ENCODE measurements at regions not wholly inside any gene's neighbourhood (a gene's known extent, or its start where the extent isn't known, plus 50 kb on each side); places are given as distances from the start of the nearest gene placed in this dataset.

DNA sequence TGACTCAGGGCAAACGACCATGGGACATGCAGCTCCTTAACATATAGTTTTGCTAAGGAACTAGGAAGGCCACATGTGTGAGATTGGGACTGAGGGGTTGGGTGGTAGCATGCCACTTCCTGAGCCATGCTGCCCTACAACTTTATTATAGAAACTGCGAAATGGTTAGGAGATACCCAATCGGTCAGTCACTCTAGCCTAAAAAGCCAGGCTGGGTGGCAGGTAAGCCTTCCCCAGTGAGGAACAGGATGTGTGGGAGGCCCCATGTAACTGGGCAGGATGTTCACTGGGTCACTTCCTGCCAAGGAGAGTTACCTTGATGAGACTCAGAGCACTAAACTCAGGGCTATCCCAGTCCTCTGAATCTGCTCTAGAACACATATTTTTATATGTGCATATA lies 123.5 kb downstream of the MAP3K7 start:
- no peak overlapping the region for H3K27ac ChIP-seq
- no peaks in the 10 kb centered on the region for H3K27me3 ChIP-seq
- intact Hi-C loops (cut with DNase I; ENCODE audit: low total_unique reads): no loop called here
- no peaks in the 10 kb centered on the region for H3K36me3 ChIP-seq (ENCODE audit: low read depth, missing control alignments)
- no peak for DNase-seq
- no peaks in the 10 kb centered on the region for H3K4me1 ChIP-seq
- WGBS, 2 donors: 73 to 89% methylated on average over 3 of the region's 3 CpGs
- TF ChIP-seq, protein P1, sequence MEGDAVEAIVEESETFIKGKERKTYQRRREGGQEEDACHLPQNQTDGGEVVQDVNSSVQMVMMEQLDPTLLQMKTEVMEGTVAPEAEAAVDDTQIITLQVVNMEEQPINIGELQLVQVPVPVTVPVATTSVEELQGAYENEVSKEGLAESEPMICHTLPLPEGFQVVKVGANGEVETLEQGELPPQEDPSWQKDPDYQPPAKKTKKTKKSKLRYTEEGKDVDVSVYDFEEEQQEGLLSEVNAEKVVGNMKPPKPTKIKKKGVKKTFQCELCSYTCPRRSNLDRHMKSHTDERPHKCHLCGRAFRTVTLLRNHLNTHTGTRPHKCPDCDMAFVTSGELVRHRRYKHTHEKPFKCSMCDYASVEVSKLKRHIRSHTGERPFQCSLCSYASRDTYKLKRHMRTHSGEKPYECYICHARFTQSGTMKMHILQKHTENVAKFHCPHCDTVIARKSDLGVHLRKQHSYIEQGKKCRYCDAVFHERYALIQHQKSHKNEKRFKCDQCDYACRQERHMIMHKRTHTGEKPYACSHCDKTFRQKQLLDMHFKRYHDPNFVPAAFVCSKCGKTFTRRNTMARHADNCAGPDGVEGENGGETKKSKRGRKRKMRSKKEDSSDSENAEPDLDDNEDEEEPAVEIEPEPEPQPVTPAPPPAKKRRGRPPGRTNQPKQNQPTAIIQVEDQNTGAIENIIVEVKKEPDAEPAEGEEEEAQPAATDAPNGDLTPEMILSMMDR (IDR thresholded peaks at IDR 0.05): no peak
- no peak for TF ChIP-seq POLR2A (IDR thresholded peaks at IDR 0.05)
- H3K4me3 ChIP-seq: no peak overlapping the region
- no peaks in the 10 kb centered on the region for H3K9me3 ChIP-seq

DNA sequence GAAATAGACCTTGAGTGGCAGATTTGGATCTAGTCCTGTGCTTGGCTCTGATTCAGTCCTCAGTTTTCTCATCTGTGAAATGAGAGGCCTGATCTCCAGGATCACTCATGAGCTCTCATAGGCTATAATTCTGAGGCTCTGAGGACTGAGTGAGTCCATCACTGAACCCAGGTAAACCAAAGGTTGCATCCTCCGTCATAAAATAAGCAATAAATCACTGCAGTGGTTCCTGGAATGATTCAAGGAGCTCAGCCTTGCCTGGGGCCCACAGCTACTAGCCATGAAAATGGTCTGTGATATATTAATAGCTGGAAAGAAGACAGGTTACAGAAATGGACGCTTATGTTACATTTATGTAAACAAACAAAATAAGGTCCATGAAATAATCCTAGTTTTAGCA lies 124.8 kb downstream of the MAP3K7 start:
- TF ChIP-seq, protein P1 (IDR thresholded peaks at IDR 0.05): no peak
- no peak for TF ChIP-seq POLR2A (IDR thresholded peaks at IDR 0.05)
- DNase-seq: no peak
- H3K27ac ChIP-seq: no peak overlapping the region
- no peak overlapping the region for H3K4me3 ChIP-seq
- intact Hi-C loops (cut with DNase I; ENCODE audit: low total_unique reads): no loop called here
- H3K36me3 ChIP-seq (ENCODE audit: low read depth, missing control alignments): no peaks in the 10 kb centered on the region
- H3K27me3 ChIP-seq: no peaks in the 10 kb centered on the region
- H3K9me3 ChIP-seq: no peaks in the 10 kb centered on the region
- WGBS, 2 donors: 80 to 85% methylated on average over 2 of the region's 2 CpGs
- H3K4me1 ChIP-seq: no peaks in the 10 kb centered on the region

DNA sequence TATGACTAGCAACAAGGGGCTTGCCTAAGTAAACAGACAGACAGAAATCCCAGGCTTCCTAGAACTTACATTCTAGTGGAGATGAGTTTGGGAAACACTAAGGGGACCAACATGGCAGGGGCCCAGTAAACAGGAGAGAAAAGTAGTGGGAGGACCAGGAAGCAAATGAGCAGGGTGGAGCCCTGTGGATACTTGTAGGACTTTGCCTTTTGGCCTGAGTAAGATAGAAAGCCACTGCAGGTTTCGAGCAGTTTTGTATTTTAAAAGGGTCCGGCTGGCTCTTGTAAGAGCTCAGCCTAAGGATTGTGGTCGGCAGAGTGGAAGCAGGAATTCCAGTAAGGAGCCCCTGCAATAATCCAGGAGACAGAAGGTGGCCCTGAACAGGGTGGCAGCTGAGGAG lies 125.5 kb downstream of the MAP3K7 start:
- intact Hi-C loops (cut with DNase I; ENCODE audit: low total_unique reads): no loop called here
- DNase-seq: no peak

DNA sequence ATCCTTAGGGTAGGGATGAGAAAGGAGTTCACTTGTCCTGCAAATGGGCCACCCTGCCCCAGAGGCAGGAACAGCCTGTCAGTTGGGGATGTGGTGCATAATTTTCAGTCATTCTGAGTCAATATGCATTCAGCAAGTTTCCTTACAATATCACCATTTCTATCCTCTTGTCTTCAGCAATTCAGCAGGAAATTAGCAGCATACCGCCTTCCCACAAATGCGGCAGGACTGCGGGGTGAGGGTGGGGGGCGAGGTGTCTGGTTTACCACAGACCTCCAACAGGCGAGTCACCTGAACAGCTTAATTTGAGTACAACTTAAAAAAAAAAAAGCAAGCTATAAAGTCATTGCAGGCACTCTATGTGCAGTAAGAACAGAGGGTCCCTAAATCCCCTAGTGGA lies 126.8 kb downstream of the MAP3K7 start:
- no peak overlapping the region for H3K27ac ChIP-seq
- DNase-seq: no peak
- no peaks in the 10 kb centered on the region for H3K4me1 ChIP-seq
- no peaks in the 10 kb centered on the region for H3K36me3 ChIP-seq (ENCODE audit: low read depth, missing control alignments)
- no peak overlapping the region for H3K4me3 ChIP-seq
- WGBS, 2 donors: 91 to 97% methylated on average over 5 of the region's 5 CpGs
- H3K9me3 ChIP-seq: no peaks in the 10 kb centered on the region
- TF ChIP-seq, protein P1 (IDR thresholded peaks at IDR 0.05): no peak
- TF ChIP-seq POLR2A (IDR thresholded peaks at IDR 0.05): no peak
- intact Hi-C loops (cut with DNase I; ENCODE audit: low total_unique reads): no loop called here
- no peaks in the 10 kb centered on the region for H3K27me3 ChIP-seq

More for the DNA sequence above, 125.5 kb downstream of the MAP3K7 start:
- no peaks in the 10 kb centered on the region for H3K4me1 ChIP-seq
- no peak overlapping the region for H3K4me3 ChIP-seq
- no peaks in the 10 kb centered on the region for H3K9me3 ChIP-seq
- 82 to 96% methylated on average over 3 of the region's 3 CpGs for WGBS, 2 donors
- TF ChIP-seq, protein P1 (IDR thresholded peaks at IDR 0.05): no peak
- no peak for TF ChIP-seq POLR2A (IDR thresholded peaks at IDR 0.05)
- no peaks in the 10 kb centered on the region for H3K27me3 ChIP-seq
- H3K27ac ChIP-seq: no peak overlapping the region
- no peaks in the 10 kb centered on the region for H3K36me3 ChIP-seq (ENCODE audit: low read depth, missing control alignments)

DNA sequence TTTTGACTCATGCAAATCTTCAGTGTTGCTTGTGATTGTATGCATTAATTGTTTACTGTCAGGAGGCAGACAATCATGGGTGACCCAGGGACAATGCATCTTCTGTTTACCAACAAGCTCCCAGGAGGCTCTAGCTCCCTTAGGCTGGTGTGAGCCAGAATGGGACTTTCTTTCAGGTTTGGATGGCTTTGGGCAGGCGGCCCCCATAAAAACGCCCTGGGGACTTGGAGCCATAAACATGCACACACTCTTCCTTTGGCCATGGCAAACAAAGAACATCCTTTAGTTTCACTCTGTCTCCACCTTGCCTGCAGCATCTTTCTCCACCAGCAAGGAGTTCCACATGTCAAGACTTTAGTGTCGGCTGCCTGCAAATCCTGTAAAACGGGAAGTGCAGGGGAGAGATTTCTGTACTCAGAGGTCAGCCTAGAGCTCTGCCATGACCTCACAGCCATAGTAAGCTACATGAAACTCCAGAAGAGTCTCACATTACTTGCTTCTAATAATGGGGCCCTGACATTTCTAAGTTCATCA lies 127.6 kb downstream of the MAP3K7 start:
- no peak overlapping the region for H3K27ac ChIP-seq
- no peaks in the 10 kb centered on the region for H3K36me3 ChIP-seq (ENCODE audit: low read depth, missing control alignments)
- intact Hi-C loops (cut with DNase I; ENCODE audit: low total_unique reads): no loop called here
- no peaks in the 10 kb centered on the region for H3K9me3 ChIP-seq
- DNase-seq: no peak
- 63 to 77% methylated on average over 3 to 4 of the region's 4 CpGs for WGBS, 2 donors
- no peak overlapping the region for H3K4me3 ChIP-seq
- no peaks in the 10 kb centered on the region for H3K27me3 ChIP-seq
- no peaks in the 10 kb centered on the region for H3K4me1 ChIP-seq
- no peak for TF ChIP-seq POLR2A (IDR thresholded peaks at IDR 0.05)
- TF ChIP-seq, protein P1 (IDR thresholded peaks at IDR 0.05): no peak
